ENCODE measurements at regions not wholly inside any gene's neighbourhood (a gene's known extent, or its start where the extent isn't known, plus 50 kb on each side); places are given as distances from the start of the nearest gene placed in this dataset.
A peak's percentile ranks its signal among the peaks of the same experiment; 100 is the strongest.
"Not testable (repeated sequence)": the region's sequence is repeated elsewhere in the genome, so short reads cannot be mapped to it uniquely, and the experiment has no call there.

- peak; percentile 85 for DNase-seq (ENCODE audit: low read depth)
Observed at GRCh38 chr4:124053872-124054538, 657.4 kb downstream of the SPRY1 start.

GRCh38 chr4:124055336-124055735, 657.2 kb downstream of the ANKRD50 start:
- DNase-seq (ENCODE audit: low read depth): no peak

DNA sequence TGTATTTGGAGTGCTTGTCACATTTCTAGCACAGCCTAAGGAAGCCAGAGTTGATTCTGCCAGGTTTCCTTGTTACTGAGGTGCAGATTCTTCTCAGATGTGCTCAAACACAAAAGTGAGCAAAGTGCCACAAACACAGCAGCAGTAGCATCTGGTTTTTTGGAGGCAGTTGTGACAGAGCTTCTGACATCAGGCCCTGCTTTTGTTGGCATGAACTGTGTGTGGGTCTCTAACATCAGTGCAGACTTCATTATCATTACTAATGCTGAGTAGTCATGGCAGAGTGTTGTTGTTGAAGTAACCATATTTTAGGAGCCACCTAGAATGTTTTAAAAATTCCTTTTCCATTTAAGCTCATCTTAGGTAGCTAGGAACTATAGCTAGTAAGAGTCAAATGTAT, 656.6 kb downstream of the ANKRD50 start:
- no peak for DNase-seq (ENCODE audit: low read depth)

GRCh38 chr4:124060261-124060918, 652.1 kb downstream of the ANKRD50 start:
- peak; percentile 51 for DNase-seq (ENCODE audit: low read depth)

GRCh38 chr4:124061413-124061812, 651.1 kb downstream of the ANKRD50 start:
- peak; percentile 65 for DNase-seq (ENCODE audit: low read depth)

GRCh38 chr4:124065422-124065821, 647.1 kb downstream of the ANKRD50 start:
- no peak for DNase-seq (ENCODE audit: low read depth)

GRCh38 chr4:124065936-124066335, 646.6 kb downstream of the ANKRD50 start:
- no peak for DNase-seq (ENCODE audit: low read depth)

DNA sequence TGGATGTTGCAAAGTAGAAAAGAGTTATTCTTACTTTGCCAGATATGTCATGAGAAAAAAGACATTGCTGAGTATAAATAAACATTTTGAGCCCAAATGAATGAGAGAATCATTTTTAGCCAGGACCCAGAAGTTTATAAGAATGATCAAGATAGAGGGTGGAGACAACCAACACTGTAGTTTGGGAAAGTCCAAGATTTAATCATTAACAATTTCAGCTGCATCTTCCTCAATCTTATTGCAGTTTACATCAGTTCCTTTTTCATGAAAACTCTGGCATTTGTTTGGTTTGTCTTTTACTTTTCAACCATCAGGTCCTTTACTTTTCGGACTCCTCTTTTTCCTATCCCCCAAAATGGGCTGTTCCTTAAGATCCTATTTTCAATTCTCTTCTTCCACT, 645.9 kb downstream of the ANKRD50 start:
- DNase-seq (ENCODE audit: low read depth): no peak

DNA sequence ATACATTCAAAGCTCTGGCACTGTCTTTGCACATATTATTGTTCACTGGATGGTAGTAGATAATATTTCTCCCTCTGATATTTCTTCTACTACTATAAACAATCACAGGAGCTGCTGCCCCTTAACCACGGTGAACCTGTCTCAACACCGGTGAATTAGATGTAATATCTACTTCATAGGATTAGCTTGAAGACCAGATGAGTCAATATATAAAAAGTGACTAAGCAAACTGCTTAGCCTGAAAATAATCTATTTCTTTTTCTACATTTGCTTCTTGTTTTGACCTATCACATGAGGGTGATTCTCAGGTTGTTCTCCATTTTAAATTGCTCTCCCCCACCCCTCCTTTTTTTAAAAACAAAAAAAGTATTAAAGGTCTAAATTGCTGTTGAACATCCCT, 645.5 kb downstream of the ANKRD50 start:
- DNase-seq (ENCODE audit: low read depth): no peak

GRCh38 chr4:124070688-124071484, 641.6 kb downstream of the ANKRD50 start:
- peak; percentile 36 for DNase-seq (ENCODE audit: low read depth)

GRCh38 chr4:124075276-124075675, 637.3 kb downstream of the ANKRD50 start:
- DNase-seq (ENCODE audit: low read depth): not testable (repeated sequence)

DNA sequence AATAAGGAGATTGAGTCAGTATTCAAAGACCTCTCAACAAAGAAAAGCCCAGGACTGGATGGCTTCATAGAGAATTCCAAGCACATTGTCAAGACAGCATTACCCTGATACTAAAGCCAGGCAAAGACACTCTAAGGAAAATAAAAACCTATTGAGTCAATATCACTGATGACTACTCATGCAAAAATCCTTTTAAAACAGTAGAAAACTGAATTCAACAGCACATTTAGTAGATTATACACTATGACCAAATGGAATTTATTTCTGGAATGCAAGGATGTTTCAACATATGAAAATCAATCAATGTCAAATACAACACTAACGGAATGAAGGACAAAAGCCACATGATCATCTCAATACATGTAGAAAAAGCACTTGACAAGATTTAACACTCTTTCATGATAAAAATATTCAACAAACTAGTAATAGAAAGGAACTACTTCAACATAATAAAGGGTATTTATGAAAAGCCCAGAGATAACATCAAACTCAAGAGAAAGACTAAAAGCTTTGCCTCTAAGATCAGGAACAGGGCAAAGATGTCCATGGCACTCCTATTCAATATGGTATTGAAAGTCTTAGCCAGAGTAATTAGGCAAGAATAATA, 633.3 kb downstream of the ANKRD50 start:
- DNase-seq (ENCODE audit: low read depth): peak; percentile 66

DNA sequence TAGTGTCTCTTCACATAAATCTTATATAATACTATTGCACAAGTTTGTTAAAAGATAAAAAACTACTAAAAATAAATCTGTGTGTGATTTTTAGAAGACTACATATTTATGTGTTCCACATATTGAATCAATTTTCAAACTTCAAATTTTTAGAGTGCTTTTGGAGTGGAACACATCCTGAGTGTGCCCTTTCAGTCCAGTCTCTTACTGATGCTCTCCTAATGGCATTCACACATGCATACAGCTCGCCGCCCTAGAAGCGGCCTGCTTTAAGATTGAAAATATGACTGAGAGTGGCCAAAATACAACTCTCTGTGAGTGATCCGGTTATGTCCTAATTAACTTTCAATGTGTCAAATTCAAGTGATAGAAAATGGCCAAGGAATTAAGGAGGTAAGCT, 628.8 kb downstream of the ANKRD50 start:
- peak; percentile 23 for DNase-seq (ENCODE audit: low read depth)

GRCh38 chr4:124085561-124086180, 626.9 kb downstream of the ANKRD50 start:
- DNase-seq (ENCODE audit: low read depth): no peak

- DNase-seq (ENCODE audit: low read depth): no peak
Observed at GRCh38 chr4:124090021-124090420, 622.5 kb downstream of the ANKRD50 start.

DNA sequence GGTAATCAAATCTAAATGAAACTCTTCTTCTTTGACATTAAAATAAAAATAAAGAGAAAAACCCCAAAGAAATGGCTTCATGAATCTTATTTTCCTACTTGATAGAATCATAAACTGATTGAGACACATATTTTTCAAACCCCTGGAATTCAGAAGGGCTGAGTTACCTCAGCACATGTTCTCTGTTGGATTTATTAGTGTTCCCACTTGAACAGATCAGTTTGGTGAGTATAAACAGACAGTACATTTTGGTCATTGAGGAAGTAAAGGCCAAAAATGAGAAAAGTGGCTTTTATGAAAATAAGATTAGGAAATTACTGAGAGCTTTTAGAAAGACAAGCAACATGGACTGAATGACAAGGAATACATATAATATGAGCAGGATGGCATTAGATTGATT, 620.4 kb downstream of the ANKRD50 start:
- no peak for DNase-seq (ENCODE audit: low read depth)

GRCh38 chr4:124092541-124092984, 620.0 kb downstream of the ANKRD50 start:
- no peak for DNase-seq (ENCODE audit: low read depth)

GRCh38 chr4:124095621-124096020, 616.9 kb downstream of the ANKRD50 start:
- no peak for DNase-seq (ENCODE audit: low read depth)

DNA sequence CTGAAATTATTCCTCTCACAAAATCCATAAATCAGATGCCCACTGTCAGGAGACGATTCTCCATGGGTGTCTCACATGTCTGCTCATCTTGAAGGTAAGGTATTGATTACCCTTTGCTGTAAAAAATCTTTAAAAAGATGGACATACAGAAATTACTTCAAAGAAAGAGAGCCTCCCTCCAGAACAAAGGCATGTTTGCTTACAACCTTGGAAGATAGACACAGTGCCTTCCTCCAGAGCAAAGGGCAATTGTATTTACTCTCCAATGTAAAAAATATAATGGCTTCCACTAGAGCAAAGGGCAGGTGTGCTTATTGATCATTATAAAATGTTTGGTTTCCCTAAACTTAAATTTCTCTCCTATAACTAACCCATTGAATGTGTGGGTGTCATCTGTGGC, 616.2 kb downstream of the ANKRD50 start:
- DNase-seq (ENCODE audit: low read depth): no peak

- DNase-seq (ENCODE audit: low read depth): peak; percentile 11
Observed at GRCh38 chr4:124097447-124097846, 615.1 kb downstream of the ANKRD50 start.

GRCh38 chr4:124104101-124104500, 608.4 kb downstream of the ANKRD50 start:
- DNase-seq (ENCODE audit: low read depth): peak; percentile 67

GRCh38 chr4:124104628-124105027, 607.9 kb downstream of the ANKRD50 start:
- DNase-seq (ENCODE audit: low read depth): no peak
